ENCODE measurements at regions not wholly inside any gene's neighbourhood (a gene's known extent, or its start where the extent isn't known, plus 50 kb on each side); places are given as distances from the start of the nearest gene placed in this dataset.

DNA sequence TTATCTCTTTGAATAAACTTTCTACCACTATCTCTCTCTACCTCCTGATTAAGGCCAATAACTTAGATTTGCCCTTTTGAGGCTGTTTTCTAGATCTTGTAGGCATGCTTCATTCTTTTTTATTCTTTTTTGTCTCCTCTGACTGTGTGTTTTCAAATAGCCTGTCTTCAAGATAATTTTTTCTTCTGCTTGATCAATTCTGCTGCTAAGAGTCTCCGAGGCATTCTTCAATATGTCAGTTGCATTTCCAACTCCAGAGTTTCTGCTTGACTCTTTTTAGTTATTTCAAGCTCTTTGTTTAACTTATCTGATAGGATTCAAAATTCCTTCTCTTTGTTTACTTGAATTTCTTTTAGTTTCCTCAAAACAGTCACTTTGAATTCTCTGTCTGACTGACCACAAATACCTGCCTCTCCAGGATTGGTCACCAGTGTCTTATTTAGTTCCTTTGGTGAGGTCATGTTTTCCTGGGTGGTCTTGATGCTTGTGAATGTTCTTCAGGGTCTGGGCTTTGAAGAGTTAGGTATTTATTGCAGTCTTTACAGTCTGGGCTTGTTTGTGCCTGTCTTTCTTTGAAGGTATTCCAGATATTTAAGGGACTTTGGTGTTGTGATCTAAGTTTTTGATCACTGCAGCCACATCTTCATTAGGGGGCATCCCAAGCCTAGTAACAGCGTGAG lies 197.3 kb upstream of the STK17B start (continued):
- TF ChIP-seq, protein P1, sequence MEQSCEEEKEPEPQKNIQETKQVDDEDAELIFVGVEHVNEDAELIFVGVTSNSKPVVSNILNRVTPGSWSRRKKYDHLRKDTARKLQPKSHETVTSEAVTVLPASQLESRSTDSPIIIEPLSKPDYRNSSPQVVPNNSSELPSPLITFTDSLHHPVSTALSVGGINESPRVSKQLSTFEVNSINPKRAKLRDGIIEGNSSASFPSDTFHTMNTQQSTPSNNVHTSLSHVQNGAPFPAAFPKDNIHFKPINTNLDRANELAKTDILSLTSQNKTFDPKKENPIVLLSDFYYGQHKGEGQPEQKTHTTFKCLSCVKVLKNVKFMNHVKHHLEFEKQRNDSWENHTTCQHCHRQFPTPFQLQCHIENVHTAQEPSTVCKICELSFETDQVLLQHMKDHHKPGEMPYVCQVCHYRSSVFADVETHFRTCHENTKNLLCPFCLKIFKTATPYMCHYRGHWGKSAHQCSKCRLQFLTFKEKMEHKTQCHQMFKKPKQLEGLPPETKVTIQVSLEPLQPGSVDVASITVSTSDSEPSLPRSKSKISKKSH (CRISPR knock-in tag; IDR thresholded peaks at IDR 0.05) = peak; percentile 83; the same call in 1 of the 2 replicates
- TF ChIP-seq, protein P2, sequence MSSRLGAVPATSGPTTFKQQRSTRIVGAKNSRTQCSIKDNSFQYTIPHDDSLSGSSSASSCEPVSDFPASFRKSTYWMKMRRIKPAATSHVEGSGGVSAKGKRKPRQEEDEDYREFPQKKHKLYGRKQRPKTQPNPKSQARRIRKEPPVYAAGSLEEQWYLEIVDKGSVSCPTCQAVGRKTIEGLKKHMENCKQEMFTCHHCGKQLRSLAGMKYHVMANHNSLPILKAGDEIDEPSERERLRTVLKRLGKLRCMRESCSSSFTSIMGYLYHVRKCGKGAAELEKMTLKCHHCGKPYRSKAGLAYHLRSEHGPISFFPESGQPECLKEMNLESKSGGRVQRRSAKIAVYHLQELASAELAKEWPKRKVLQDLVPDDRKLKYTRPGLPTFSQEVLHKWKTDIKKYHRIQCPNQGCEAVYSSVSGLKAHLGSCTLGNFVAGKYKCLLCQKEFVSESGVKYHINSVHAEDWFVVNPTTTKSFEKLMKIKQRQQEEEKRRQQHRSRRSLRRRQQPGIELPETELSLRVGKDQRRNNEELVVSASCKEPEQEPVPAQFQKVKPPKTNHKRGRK (tag; IDR thresholded peaks at IDR 0.05) = no peak
- TF ChIP-seq TEAD1 (CRISPR knock-in tag; IDR thresholded peaks at IDR 0.05) = no peak
- TF ChIP-seq ARID2 (IDR thresholded peaks at IDR 0.05) = no peak
- TF ChIP-seq STAG1 (CRISPR knock-in tag; IDR thresholded peaks at IDR 0.05; ENCODE audit: borderline replicate concordance) = no peak
- peak; percentile 33; the same call in 1 of the 2 replicates for TF ChIP-seq ZNF583 (CRISPR knock-in tag; IDR thresholded peaks at IDR 0.05)
- no peak for TF ChIP-seq ATF7 (IDR thresholded peaks at IDR 0.05)
- TF ChIP-seq, protein P3, sequence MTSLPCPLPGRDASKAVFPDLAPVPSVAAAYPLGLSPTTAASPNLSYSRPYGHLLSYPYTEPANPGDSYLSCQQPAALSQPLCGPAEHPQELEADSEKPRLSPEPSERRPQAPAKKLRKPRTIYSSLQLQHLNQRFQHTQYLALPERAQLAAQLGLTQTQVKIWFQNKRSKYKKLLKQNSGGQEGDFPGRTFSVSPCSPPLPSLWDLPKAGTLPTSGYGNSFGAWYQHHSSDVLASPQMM (CRISPR knock-in tag; IDR thresholded peaks at IDR 0.05) = no peak
- no peak for TF ChIP-seq PML (IDR thresholded peaks at IDR 0.05; ENCODE audit: low read length)
- TF ChIP-seq MEF2A (IDR thresholded peaks at IDR 0.05; ENCODE audit: control insufficient read depth, low read depth, low read length) = no peak
- TF ChIP-seq DIDO1 (tag; IDR thresholded peaks at IDR 0.05; ENCODE audit: low read depth) = no peak
- no peak for TF ChIP-seq TAF15 (IDR thresholded peaks at IDR 0.05; ENCODE audit: low read depth, low read length)
- no peak for TF ChIP-seq C11orf30 (IDR thresholded peaks at IDR 0.05; ENCODE audit: low read depth)
- TF ChIP-seq TBL1XR1 (IDR thresholded peaks at IDR 0.05; ENCODE audit: low read length in 2 of 2) = no peak
- no peak for TF ChIP-seq DMBX1 (CRISPR knock-in tag; IDR thresholded peaks at IDR 0.05; ENCODE audit: borderline replicate concordance)
- no peak for TF ChIP-seq NFIC (IDR thresholded peaks at IDR 0.05)
- TF ChIP-seq JUN (IDR thresholded peaks at IDR 0.05; ENCODE audit: borderline replicate concordance, low read depth, low read length) = no peak
- no peak for TF ChIP-seq JUN (CRISPR knock-in tag; IDR thresholded peaks at IDR 0.05; ENCODE audit: borderline replicate concordance)
- TF ChIP-seq CBX5 (IDR thresholded peaks at IDR 0.05; ENCODE audit: borderline replicate concordance, low read depth) = peak; percentile 86
- no peak for TF ChIP-seq FUS (optimal IDR thresholded peaks at IDR 0.05; ENCODE audit: low read depth, low read length)
- TF ChIP-seq, protein P4, sequence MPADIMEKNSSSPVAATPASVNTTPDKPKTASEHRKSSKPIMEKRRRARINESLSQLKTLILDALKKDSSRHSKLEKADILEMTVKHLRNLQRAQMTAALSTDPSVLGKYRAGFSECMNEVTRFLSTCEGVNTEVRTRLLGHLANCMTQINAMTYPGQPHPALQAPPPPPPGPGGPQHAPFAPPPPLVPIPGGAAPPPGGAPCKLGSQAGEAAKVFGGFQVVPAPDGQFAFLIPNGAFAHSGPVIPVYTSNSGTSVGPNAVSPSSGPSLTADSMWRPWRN (IDR thresholded peaks at IDR 0.05; ENCODE audit: low read depth) = no peak
- TF ChIP-seq, protein P5, sequence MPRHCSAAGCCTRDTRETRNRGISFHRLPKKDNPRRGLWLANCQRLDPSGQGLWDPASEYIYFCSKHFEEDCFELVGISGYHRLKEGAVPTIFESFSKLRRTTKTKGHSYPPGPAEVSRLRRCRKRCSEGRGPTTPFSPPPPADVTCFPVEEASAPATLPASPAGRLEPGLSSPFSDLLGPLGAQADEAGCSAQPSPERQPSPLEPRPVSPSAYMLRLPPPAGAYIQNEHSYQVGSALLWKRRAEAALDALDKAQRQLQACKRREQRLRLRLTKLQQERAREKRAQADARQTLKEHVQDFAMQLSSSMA (CRISPR knock-in tag; IDR thresholded peaks at IDR 0.05) = no peak
- TF ChIP-seq, protein P6, sequence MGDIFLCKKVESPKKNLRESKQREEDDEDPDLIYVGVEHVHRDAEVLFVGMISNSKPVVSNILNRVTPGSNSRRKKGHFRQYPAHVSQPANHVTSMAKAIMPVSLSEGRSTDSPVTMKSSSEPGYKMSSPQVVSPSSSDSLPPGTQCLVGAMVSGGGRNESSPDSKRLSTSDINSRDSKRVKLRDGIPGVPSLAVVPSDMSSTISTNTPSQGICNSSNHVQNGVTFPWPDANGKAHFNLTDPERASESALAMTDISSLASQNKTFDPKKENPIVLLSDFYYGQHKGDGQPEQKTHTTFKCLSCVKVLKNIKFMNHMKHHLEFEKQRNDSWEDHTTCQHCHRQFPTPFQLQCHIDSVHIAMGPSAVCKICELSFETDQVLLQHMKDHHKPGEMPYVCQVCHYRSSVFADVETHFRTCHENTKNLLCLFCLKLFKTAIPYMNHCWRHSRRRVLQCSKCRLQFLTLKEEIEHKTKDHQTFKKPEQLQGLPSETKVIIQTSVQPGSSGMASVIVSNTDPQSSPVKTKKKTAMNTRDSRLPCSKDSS (IDR thresholded peaks at IDR 0.05; ENCODE audit: low read depth, partially characterized antibody) = peak; percentile 88
